ENCODE measurements at regions not wholly inside any gene's neighbourhood (a gene's known extent, or its start where the extent isn't known, plus 50 kb on each side); places are given as distances from the start of the nearest gene placed in this dataset.

GRCh38 chr19:27824108-27824507 lies 1388.8 kb downstream of the UQCRFS1 start:
- no peak for TF ChIP-seq ZNF274 (IDR thresholded peaks at IDR 0.05; ENCODE audit: low read depth, low read length)
- TF ChIP-seq YY1 (IDR thresholded peaks at IDR 0.05; ENCODE audit: insufficient read depth, insufficient read length): no peak
- TF ChIP-seq SUZ12 (IDR thresholded peaks at IDR 0.05; ENCODE audit: extremely low read depth, insufficient read depth, insufficient read length): no peak

Measured in NT2/D1 (cell line).